Activated CD4-positive, alpha-beta T cell treated with anti-CD3 and anti-CD28 coated beads for 4 hours (primary cell): ENCODE measurements at regions not wholly inside any gene's neighbourhood (a gene's known extent, or its start where the extent isn't known, plus 50 kb on each side); places are given as distances from the start of the nearest gene placed in this dataset.

ENCODE experiments used
- DNase-seq, 2 donors: peaks; one replicate each; pipeline ENCODE4 v3.0.0-alpha.2; 2020

DNA sequence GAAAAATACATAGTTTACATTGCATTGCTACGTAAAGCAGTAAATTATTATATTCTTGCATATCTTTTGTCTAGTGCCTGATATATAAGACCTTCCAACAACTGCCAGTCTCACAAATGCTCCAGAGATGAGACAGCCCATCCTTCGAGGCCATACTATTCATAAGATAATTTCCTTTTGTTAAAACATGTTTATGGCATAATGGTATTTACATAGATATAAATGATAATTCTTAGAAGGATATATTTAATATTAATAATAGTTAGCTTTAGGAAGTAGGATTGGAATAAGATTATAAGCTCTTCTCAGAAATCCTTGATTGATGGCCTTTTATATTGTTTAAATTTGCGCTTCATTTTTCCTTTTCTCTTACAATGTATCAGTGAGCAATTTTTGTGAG, 1410.1 kb upstream of the MIR17HG start:
- no peak for DNase-seq

GRCh38 chr13:89940383-89940782, 1407.1 kb upstream of the MIR17HG start:
- no peak for DNase-seq

GRCh38 chr13:89943139-89943538, 1404.3 kb upstream of the MIR17HG start:
- no peak for DNase-seq

GRCh38 chr13:89950225-89950624, 1397.3 kb upstream of the MIR17HG start:
- DNase-seq, result no peak

DNA sequence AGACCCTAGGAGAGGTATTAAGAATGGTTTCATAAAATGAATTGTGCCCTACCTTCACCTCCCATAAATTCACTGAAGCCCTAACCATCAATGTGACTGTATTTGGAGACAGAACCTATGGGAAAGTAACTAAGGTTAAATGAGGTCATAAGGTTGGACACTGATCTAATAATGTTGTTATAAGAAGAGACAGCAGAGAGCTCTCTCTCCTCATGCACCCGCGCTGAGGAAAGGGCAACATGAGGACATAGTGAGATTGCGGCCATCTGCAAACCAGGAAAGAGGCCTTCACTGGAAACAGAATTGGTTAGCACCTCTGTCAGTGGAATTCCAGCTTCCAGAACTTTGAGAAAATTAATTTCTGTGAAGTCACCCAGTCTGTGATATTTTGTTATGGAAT, 1396.1 kb upstream of the MIR17HG start:
- no peak for DNase-seq

GRCh38 chr13:89953581-89953980, 1393.9 kb upstream of the MIR17HG start:
- DNase-seq, result no peak

DNA sequence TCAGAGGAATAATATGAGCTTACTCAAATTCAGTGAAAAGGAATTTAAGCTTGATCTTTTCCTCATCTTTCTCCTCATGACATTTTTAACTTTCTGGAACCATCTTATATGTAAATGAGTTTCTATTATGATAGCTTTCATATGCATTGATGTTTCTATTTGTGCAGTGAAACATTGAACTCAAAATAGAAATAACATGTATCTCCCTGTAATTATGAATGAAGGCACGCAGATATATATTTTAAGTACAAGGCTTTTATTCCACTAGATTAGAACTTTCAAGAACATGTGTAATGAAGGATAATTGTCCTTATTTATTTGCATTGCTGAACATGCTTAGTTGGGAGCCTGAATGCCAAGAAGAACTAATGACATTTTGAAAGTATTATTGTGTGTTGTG, 1391.7 kb upstream of the MIR17HG start:
- DNase-seq, result no peak

DNA sequence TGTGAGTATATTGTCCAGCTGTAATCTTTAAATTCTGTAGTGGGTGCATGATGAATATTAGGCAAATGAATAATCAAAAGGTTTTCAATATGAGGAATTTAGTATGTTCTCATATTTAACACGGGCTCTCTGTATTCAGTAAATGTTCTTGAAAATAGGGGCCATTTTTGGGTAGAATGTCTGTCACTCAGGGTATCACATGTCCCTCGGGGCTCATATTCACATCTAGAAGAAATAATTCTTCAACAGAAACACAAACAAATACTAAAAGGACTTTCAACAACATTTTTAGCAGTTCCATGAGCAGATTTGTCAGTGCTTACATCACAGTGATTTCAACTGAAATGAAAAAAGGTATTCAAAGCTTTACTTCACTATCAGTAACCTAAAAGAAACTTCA, 1388.4 kb upstream of the MIR17HG start:
- DNase-seq, result no peak

- no peak for DNase-seq
These were observed 1382.2 kb upstream of the MIR17HG start for GRCh38 chr13:89965252-89965651.

GRCh38 chr13:89966524-89966923, 1381.0 kb upstream of the MIR17HG start:
- no peak for DNase-seq

DNA sequence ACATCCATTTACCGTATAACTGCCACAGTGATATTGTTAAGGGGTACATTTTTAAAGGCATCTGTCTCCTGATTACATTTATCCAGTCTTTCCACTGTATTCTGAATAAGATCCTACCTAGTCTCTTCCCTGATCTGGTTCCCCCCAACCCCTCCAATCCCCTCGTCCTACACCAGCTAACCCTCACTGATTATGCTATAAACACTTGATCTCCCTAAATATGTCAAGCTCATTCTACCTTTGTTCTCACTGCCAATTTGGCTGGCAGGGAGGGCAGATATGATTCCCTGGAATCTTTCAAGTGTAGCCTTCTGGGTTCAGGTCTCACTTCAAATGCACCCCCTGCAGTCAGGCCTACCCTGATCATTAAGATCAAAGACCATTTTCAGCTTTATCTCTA, 1379.8 kb upstream of the MIR17HG start:
- no peak for DNase-seq

DNA sequence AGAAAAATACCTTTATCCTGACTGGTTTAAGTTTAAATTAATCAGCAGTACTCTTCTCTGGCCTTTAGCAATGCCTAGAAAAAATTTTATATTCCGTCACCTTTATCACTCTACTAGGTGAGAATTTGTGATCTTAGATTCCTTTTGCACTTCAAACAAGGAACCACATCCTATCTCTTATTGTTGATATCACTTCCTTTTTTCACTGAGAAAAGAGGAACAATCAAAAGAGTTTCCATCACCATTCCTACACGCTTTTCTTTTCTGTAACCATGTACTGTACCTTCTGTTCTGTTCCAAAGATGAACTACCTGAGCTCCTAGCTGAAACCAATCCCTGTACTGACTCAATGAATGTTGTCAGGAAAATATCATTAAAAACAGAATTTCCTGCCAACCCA, 1379.0 kb upstream of the MIR17HG start:
- no peak for DNase-seq

GRCh38 chr13:89970353-89970709, 1377.2 kb upstream of the MIR17HG start:
- DNase-seq, result no peak

- DNase-seq, result no peak
These were observed 1370.3 kb upstream of the MIR17HG start for GRCh38 chr13:89977203-89977602.

- no peak for DNase-seq
These were observed 1366.6 kb upstream of the MIR17HG start for GRCh38 chr13:89980896-89981295.

- no peak for DNase-seq
These were observed 1364.9 kb upstream of the MIR17HG start for GRCh38 chr13:89982407-89983095.

- DNase-seq, result no peak
These were observed 1359.3 kb upstream of the MIR17HG start for GRCh38 chr13:89988206-89988605.

GRCh38 chr13:90003566-90003965, 1343.9 kb upstream of the MIR17HG start:
- DNase-seq, result no peak

DNA sequence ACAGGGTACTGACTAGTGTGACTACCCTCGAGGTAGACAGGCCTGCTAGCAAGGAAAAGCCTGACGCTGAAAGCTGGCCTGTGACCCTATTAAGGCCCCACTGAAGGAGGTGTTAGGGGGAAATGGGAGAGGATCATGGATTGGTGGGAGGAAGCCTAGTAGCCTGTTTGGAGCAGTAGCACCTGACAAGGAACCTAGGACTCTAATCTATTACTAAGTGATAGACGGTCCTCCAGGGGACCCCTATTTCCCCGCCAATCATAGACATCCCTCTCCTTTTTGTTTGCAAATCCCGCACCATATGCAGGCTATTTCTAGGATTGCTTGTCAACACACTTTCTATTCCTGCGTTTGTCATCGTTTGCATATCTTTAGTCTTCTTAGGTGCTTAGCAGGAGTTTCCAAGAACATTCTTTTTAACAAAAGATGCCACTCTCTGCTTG, 1338.8 kb upstream of the MIR17HG start:
- no peak for DNase-seq

- DNase-seq, result no peak
These were observed 1333.4 kb upstream of the MIR17HG start for GRCh38 chr13:90014038-90014437.

DNA sequence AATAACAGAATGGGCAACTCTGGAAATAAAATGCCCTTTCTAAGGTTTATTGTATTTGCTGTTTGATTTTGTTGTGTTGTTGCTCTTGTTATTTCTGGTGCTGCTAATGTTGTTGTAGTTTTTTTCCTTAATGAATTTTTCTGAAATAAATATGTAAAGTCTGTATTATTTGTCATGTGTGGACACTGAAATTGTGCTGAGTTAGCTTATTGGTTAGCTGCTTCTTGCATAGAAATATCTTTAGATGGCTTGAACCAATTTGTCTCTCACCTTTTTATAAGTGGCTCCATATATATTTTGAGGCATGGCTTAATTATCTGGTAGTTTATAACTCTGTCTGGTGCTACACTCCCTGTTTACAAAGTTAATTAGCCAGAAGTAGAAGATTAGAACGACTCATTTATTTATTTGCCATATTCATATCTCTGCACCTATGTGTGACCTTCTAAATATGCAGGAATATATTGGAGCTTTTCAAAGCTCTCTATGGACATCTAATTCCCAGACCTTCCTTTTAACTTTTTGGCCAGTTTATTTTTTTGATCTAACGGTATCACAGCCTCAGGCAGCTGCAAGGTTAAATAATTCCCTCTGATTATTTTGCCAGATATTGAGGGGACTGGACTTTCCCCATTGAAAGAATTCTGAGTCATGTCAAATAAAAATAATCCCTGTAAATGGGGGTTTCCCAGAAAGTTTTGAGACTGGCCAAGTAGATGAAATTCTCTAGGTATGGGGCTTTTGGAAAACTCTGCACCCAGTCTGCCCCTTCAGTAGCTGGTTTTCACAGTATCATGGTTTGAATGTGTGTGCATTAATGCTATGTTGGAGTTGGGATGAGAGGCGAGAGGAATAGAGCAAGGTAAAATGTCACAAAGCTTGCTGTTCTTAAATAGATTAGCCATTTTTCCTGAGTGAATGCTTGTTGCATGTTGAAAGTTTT, 1331.7 kb upstream of the MIR17HG start:
- no peak for DNase-seq

DNA sequence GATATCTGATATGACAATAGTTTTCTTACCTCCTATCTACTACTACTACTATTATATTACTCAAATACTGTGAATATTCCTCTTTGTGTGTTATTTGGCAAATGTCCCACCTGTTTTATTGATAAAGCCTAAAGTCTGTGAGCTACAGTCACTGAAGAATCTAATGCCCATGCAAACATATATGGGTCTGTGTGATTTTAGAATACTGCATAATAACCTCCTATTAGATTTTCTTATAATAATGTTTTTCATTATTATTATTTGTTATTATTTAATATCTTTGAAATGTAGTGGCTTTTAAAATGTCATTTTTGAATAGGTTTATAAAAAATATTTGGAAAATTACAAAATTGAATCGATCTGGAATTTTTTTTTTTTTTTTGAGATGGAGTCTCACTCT, 1330.8 kb upstream of the MIR17HG start:
- DNase-seq, result no peak

GRCh38 chr13:90020536-90021070, 1326.9 kb upstream of the MIR17HG start:
- DNase-seq, result no peak

DNA sequence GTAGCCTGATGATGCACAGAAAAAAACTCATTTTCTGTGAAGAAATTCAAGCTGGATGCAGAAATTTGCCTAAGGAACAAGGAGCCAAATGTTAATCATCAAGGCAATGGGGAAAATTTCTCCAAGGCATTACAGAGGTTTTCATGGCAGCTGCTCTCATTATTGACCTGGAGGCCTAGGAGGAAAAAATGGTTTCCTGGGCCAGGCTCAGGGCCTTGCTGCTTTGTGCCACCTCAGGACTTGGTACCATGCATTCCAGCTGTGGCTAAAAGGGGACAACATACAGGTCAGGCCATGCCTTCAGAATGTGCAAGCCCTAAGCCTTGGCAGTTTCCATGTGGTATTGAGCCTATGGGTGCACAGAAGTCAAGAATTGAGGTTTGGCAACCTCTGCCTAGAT, 1320.1 kb upstream of the MIR17HG start:
- DNase-seq, result no peak
